Activated CD4-positive, alpha-beta T cell treated with anti-CD3 and anti-CD28 coated beads, Interleukin-2, amount 50 U/mL, for 1 hour (primary cell): ENCODE measurements at regions not wholly inside any gene's neighbourhood (a gene's known extent, or its start where the extent isn't known, plus 50 kb on each side); places are given as distances from the start of the nearest gene placed in this dataset.

ENCODE experiments used
- DNase-seq: peaks from one replicate; pipeline ENCODE4 v3.0.0-alpha.2; 2020

- no peak for DNase-seq
Observed at GRCh38 chr3:117135207-117135606, 425.6 kb downstream of the TUSC7 start.

GRCh38 chr3:117136003-117136402, 426.4 kb downstream of the TUSC7 start:
- no peak for DNase-seq

- DNase-seq, result no peak
Observed at GRCh38 chr3:117137065-117137464, 427.5 kb downstream of the TUSC7 start.

- DNase-seq, result no peak
Observed at GRCh38 chr3:117139681-117140080, 430.1 kb downstream of the TUSC7 start.

GRCh38 chr3:117141812-117142211, 432.2 kb downstream of the TUSC7 start:
- DNase-seq, result no peak

- DNase-seq, result no peak
Observed at GRCh38 chr3:117144853-117145252, 435.3 kb downstream of the TUSC7 start.

- no peak for DNase-seq
Observed at GRCh38 chr3:117145677-117146076, 436.1 kb downstream of the TUSC7 start.

GRCh38 chr3:117146571-117146970, 437.0 kb downstream of the TUSC7 start:
- no peak for DNase-seq

- DNase-seq, result no peak
Observed at GRCh38 chr3:117149584-117149983, 440.0 kb downstream of the TUSC7 start.

GRCh38 chr3:117150628-117151027, 441.0 kb downstream of the TUSC7 start:
- no peak for DNase-seq

- no peak for DNase-seq
Observed at GRCh38 chr3:117160176-117160575, 450.6 kb downstream of the TUSC7 start.

GRCh38 chr3:117161816-117162215, 452.2 kb downstream of the TUSC7 start:
- DNase-seq, result no peak

- no peak for DNase-seq
Observed at GRCh38 chr3:117165176-117165575, 455.6 kb downstream of the TUSC7 start.

- no peak for DNase-seq
Observed at GRCh38 chr3:117165601-117166051, 456.0 kb downstream of the TUSC7 start.

- DNase-seq, result no peak
Observed at GRCh38 chr3:117168896-117169295, 459.3 kb downstream of the TUSC7 start.

- no peak for DNase-seq
Observed at GRCh38 chr3:117170094-117170493, 460.5 kb downstream of the TUSC7 start.

- no peak for DNase-seq
Observed at GRCh38 chr3:117171124-117171523, 461.5 kb downstream of the TUSC7 start.

GRCh38 chr3:117172426-117172825, 462.8 kb downstream of the TUSC7 start:
- DNase-seq, result no peak

GRCh38 chr3:117181222-117181621, 471.6 kb downstream of the TUSC7 start:
- no peak for DNase-seq

- DNase-seq, result no peak
Observed at GRCh38 chr3:117184574-117184973, 475.0 kb downstream of the TUSC7 start.

GRCh38 chr3:117191245-117191644, 481.7 kb downstream of the TUSC7 start:
- DNase-seq, result no peak

- no peak for DNase-seq
Observed at GRCh38 chr3:117192888-117193287, 483.3 kb downstream of the TUSC7 start.

GRCh38 chr3:117193390-117193789, 483.8 kb downstream of the TUSC7 start:
- DNase-seq, result no peak

- no peak for DNase-seq
Observed at GRCh38 chr3:117195034-117195433, 485.5 kb downstream of the TUSC7 start.

GRCh38 chr3:117200962-117201361, 491.4 kb downstream of the TUSC7 start:
- DNase-seq, result no peak
